Loucy (cell line): ENCODE measurements at regions not wholly inside any gene's neighbourhood (a gene's known extent, or its start where the extent isn't known, plus 50 kb on each side); places are given as distances from the start of the nearest gene placed in this dataset.
A peak's percentile ranks its signal among the peaks of the same experiment; 100 is the strongest.

Experiments
- H2AFZ ChIP-seq: fragments of 200-600 bp; sonication (generic); 2 replicates; pipeline ENCODE4 v1.6.0; 2016; ENCODE audit warnings: antibody characterized with exemption, mild to moderate bottlenecking, low read length, moderate library complexity
- H3F3A ChIP-seq: fragments of 200-600 bp; 2 replicates; pipeline ENCODE4 v1.6.0; 2016; ENCODE audit warnings: antibody characterized with exemption, low read depth, mild to moderate bottlenecking
- H3K27me3 ChIP-seq: fragments of 200-600 bp; sonication (generic); 2 replicates; pipeline ENCODE4 v1.6.1; 2014; ENCODE audit warnings: low read length, mild to moderate bottlenecking; ENCODE audit not compliant: insufficient read depth, poor library complexity, severe bottlenecking
- H3K36me3 ChIP-seq: fragments of 200-600 bp; sonication (generic); 2 replicates; pipeline ENCODE4 v1.6.1; 2016; ENCODE audit warnings: low read length; ENCODE audit not compliant: insufficient read depth
- H3K4me1 ChIP-seq: fragments of 200-600 bp; sonication (generic); 2 replicates; pipeline ENCODE4 v1.5.1; 2014; ENCODE audit warnings: low read length, mild to moderate bottlenecking; ENCODE audit not compliant: insufficient read depth, poor library complexity, severe bottlenecking
- H3K4me2 ChIP-seq: fragments of 200-600 bp; sonication (generic); 2 replicates; pipeline ENCODE4 v1.6.0; 2014; ENCODE audit warnings: antibody characterized with exemption, low read length, low read depth, mild to moderate bottlenecking; ENCODE audit not compliant: poor library complexity, severe bottlenecking
- H3K4me3 ChIP-seq: fragments of 200-600 bp; sonication (generic); 2 replicates; pipeline ENCODE4 v1.5.1; 2014; ENCODE audit warnings: low read length, mild to moderate bottlenecking, mixed read lengths; ENCODE audit not compliant: poor library complexity, severe bottlenecking
- H3K79me2 ChIP-seq: fragments of 200-600 bp; sonication (generic); 2 replicates; pipeline ENCODE4 v1.6.1; 2014; ENCODE audit warnings: low read length; ENCODE audit not compliant: insufficient read depth
- H3K9ac ChIP-seq: fragments of 200-600 bp; sonication (generic); 2 replicates; pipeline ENCODE4 v1.6.0; 2014; ENCODE audit warnings: mild to moderate bottlenecking, low read depth, low read length, moderate library complexity; ENCODE audit not compliant: poor library complexity, severe bottlenecking
- H3K9me2 ChIP-seq: fragments of 200-600 bp; sonication (generic); replicated peaks from 2 replicates; pipeline ENCODE4 v1.6.1; 2016; ENCODE audit warnings: low read depth, low read length, mixed read lengths
- H3K9me3 ChIP-seq: fragments of 200-600 bp; sonication (generic); 2 replicates; pipeline ENCODE4 v1.6.1; 2014; ENCODE audit warnings: mild to moderate bottlenecking, antibody characterized with exemption, low read length, low read depth; ENCODE audit not compliant: insufficient read depth
- H4K20me1 ChIP-seq: fragments of 200-600 bp; sonication (generic); 2 replicates; pipeline ENCODE4 v1.6.0; 2014; ENCODE audit warnings: antibody characterized with exemption, low read length, mild to moderate bottlenecking; ENCODE audit not compliant: insufficient read depth, poor library complexity, severe bottlenecking
- CTCF ChIP-seq: fragments of 200-600 bp; sonication (generic); conservative IDR thresholded peaks from 2 replicates; pipeline ENCODE4 v1.5.1; 2014; ENCODE audit warnings: mild to moderate bottlenecking, antibody characterized with exemption, low read length
- EZH2phosphoT487 ChIP-seq: fragments of 200-600 bp; IDR thresholded peaks from 2 replicates; pipeline ENCODE4 v1.6.1; 2018; ENCODE audit warnings: antibody characterized with exemption, mild to moderate bottlenecking, moderate library complexity, borderline replicate concordance

DNA sequence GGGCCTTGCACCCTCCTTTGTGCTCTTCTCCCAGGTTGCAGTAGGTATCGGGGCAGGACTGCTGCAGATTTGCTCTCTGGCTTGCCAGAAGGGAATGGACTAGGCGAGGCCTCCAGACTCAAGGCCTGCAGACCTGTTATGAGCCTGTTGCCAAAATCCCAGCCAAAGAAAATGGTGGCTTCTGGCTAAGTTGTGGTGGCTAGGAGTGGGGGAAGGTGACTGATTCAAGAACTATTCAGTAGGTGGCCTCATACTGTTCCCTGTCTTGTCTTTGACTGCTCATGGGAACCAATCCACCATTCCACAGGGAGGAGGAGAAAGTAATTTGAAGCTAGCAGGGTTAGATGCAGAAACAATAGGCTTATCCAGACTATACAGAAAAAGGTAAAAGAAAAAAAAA lies 380.4 kb upstream of the PROK2 start:
- no peaks in the 10 kb centered on the region for H3F3A ChIP-seq
- no peak overlapping the region for H3K9ac ChIP-seq

DNA sequence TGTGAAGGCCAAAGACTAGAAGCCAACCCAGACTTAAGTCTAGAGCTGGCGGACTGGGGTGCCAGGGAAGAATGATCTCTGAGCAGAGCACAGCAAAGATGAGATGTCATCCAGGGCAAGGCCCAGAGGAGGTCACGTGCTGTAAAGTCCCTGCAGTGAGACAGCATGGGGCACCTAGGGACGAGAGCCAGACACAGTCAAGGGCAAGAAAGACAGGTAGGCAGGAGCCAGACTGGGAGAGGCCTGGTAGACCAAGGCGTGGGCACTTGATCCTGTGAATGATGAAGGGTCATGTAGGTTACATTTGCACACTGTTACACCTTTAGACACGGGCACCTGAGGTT lies 379.7 kb upstream of the PROK2 start:
- H3K4me1 ChIP-seq: peaks cover 27% of the 10 kb centered on the region
- H3F3A ChIP-seq: no peaks in the 10 kb centered on the region
- H3K27me3 ChIP-seq: no peaks in the 10 kb centered on the region
- H2AFZ ChIP-seq: no peak overlapping the region
- H4K20me1 ChIP-seq: no peaks in the 10 kb centered on the region
- H3K9me2 ChIP-seq: no peaks in the 10 kb centered on the region
- no peaks in the 10 kb centered on the region for H3K9me3 ChIP-seq
- H3K36me3 ChIP-seq: no peaks in the 10 kb centered on the region
- no peak overlapping the region for H3K4me3 ChIP-seq
- no peaks in the 10 kb centered on the region for H3K79me2 ChIP-seq
- H3K4me2 ChIP-seq: peak overlapping the region; percentile 65
- no peak overlapping the region for H3K9ac ChIP-seq
- TF ChIP-seq CTCF: no peak
- no peak for TF ChIP-seq EZH2phosphoT487

More for the DNA sequence above, 380.4 kb upstream of the PROK2 start:
- Histone ChIP-seq H3K36me3 (no peaks in the 10 kb centered on the region), H3K9me2 (no peaks in the 10 kb centered on the region), H3K9me3 (no peaks in the 10 kb centered on the region), H3K79me2 (no peaks in the 10 kb centered on the region), H3K4me1 (peaks cover 27% of the 10 kb centered on the region), H4K20me1 (no peaks in the 10 kb centered on the region), H3K4me2 (no peak overlapping the region), H2AFZ (no peak overlapping the region), H3K4me3 (no peak overlapping the region), H3K27me3 (no peaks in the 10 kb centered on the region)
- TF ChIP-seq EZH2phosphoT487 (no peak), CTCF (no peak)

DNA sequence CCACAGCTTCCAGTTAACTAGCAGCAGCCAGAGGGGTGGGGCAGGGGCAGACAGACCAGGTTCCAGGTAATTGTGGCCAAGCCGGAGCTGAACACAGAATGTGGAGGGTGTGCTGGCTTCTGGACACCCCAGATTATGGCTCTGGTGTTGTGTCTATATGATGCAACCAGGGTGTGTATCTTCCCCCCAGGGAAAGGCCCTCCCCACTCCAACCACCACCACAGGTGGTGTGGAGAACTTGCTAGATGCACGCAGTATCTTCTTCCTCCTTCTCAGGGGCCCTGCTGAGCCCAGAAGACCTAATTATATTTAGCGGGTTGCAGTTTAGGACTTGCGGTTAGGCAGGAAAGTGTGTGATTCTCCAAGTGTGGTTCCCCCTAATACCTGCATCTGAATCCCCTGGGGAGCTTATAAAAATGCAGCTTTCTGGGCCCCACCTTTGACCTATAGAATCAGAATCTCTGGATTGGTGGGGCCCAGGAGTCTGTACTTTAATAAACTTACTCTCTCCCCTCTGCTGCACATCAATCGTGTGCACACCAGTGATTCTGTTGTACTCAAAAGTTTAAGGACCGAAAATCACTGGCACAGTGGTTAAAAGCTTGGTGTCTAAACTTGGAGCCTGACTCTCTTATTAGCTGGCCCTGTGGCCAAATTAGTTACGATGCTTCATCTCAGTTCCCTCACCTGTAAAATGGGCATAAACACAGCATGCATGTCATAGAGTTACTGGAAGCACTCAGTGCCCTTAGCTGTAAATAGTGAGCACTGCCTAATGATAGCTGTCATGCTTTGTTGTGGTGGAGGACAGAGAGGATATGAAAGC lies 379.1 kb upstream of the PROK2 start:
- H3K36me3 ChIP-seq: no peaks in the 10 kb centered on the region
- no peak overlapping the region for H2AFZ ChIP-seq
- TF ChIP-seq EZH2phosphoT487: no peak
- no peak for TF ChIP-seq CTCF
- no peaks in the 10 kb centered on the region for H4K20me1 ChIP-seq
- no peaks in the 10 kb centered on the region for H3F3A ChIP-seq
- H3K4me3 ChIP-seq: peak overlapping the region; percentile 32
- H3K4me2 ChIP-seq: peak overlapping the region; percentile 65
- no peaks in the 10 kb centered on the region for H3K9me3 ChIP-seq
- H3K9me2 ChIP-seq: no peaks in the 10 kb centered on the region
- peaks cover 27% of the 10 kb centered on the region for H3K4me1 ChIP-seq
- H3K27me3 ChIP-seq: no peaks in the 10 kb centered on the region
- H3K9ac ChIP-seq: peak overlapping the region; percentile 30
- no peaks in the 10 kb centered on the region for H3K79me2 ChIP-seq
